ENCODE measurements at regions not wholly inside any gene's neighbourhood (a gene's known extent, or its start where the extent isn't known, plus 50 kb on each side); places are given as distances from the start of the nearest gene placed in this dataset.

GRCh38 chr3:88321363-88322050 lies 171.7 kb downstream of the C3orf38 start:
- TF ChIP-seq CREB5 (CRISPR knock-in tag; IDR thresholded peaks at IDR 0.05; ENCODE audit: low read depth) (no peak), BACH2 (CRISPR knock-in tag; IDR thresholded peaks at IDR 0.05; ENCODE audit: borderline replicate concordance) (no peak), TOX (CRISPR knock-in tag; IDR thresholded peaks at IDR 0.05; ENCODE audit: borderline replicate concordance) (no peak), ARNTL (CRISPR knock-in tag; IDR thresholded peaks at IDR 0.05; ENCODE audit: borderline replicate concordance, low read depth) (no peak), PATZ1 (CRISPR knock-in tag; IDR thresholded peaks at IDR 0.05; ENCODE audit: borderline replicate concordance) (no peak), ZNF8 (CRISPR knock-in tag; IDR thresholded peaks at IDR 0.05) (no peak)
- TF ChIP-seq, protein P1, sequence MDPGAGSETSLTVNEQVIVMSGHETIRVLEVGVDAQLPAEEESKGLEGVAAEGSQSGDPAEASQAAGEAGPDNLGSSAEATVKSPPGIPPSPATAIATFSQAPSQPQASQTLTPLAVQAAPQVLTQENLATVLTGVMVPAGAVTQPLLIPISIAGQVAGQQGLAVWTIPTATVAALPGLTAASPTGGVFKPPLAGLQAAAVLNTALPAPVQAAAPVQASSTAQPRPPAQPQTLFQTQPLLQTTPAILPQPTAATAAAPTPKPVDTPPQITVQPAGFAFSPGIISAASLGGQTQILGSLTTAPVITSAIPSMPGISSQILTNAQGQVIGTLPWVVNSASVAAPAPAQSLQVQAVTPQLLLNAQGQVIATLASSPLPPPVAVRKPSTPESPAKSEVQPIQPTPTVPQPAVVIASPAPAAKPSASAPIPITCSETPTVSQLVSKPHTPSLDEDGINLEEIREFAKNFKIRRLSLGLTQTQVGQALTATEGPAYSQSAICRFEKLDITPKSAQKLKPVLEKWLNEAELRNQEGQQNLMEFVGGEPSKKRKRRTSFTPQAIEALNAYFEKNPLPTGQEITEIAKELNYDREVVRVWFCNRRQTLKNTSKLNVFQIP (CRISPR knock-in tag; IDR thresholded peaks at IDR 0.05; ENCODE audit: borderline replicate concordance, low read depth), result no peak

Measured in SK-N-SH treated with all-trans-retinoic acid at 6 μM for 48 hours (cell line).